ENCODE measurements at regions not wholly inside any gene's neighbourhood (a gene's known extent, or its start where the extent isn't known, plus 50 kb on each side); places are given as distances from the start of the nearest gene placed in this dataset.

DNA sequence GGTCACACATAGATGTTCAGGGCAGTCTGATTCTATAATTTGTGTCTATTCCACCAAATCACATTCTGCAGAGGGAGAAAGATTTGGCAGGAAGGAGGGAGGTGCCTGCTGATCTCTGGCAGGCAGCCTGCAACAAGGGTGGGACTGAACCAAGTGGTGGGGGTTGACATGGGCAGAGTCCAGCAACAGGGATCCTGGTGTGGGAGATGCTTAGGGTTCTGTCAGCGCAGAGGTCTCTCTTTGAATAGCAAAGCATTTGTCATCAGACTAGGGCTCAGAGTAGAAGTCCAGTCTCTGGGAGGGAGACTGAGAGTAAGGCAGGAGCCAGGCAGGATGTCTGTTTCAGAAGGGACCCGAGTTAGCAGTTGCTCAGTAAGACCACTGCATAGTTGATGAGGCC, 94.6 kb downstream of the UTP18 start (continued):
- TF ChIP-seq ZNF331 (CRISPR knock-in tag; IDR thresholded peaks at IDR 0.05; ENCODE audit: low read depth) (no peak), EZH2phosphoT487 (IDR thresholded peaks at IDR 0.05; ENCODE audit: unreplicated experiment) (no peak)

DNA sequence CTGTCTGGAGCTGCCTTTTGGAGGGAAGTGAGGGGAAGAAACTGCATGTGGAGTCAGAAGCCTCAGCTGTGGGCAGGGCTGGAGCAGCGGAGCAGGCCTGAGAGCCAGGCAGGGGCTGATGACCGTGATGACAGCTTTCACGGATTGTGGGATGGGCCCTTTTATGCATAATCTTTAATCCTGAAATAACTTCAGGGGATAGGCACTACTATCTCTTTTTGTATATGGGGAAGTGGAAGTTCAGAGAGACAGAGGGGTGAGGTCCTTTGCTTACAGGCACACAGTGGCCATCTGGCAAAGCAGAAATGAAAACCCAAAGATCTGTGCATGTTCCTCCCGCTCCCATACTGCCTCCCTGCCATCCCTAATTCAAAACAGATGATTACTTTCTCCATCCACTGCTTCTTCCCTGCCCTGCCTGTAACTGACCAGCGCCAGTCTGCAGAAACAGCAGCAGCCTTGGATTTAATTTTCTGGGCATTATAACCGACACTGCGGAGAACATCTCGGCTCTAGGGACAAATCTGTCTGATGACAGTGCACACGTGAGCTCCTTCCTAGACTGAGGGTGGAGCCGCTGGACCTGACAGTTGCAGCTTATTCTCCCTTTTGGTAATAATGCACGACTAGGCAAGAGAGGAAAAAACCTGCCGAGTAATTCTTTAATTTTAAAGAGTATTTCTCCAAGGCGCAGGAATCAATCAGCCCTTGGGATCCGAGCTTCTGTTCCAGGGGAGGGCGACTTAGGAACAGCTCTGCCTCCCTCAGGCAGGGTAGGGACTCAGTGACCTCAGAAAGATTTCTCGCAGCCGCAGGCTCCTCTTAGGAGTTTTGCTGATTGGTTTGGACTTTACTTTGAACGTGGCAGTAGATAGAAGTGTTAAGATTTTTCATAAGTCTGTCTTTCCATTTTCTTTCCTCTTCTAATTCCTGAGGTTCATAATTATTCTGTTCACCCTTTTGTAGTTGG, 95.4 kb downstream of the UTP18 start:
- ATAC-seq: peak; percentile 80
- peak overlapping the region; percentile 38; the same call in 1 of the 2 replicates for H2AFZ ChIP-seq
- Mint-ChIP-seq H3K4me3 (no peak overlapping the region), H3K27ac (no peak overlapping the region), H3K36me3 (ENCODE audit: low read depth) (no peaks in the 10 kb centered on the region), H3K4me1 (no peaks in the 10 kb centered on the region), H3K27me3 (ENCODE audit: insufficient read depth, low read depth, poor library complexity) (no peaks in the 10 kb centered on the region), H3K9me3 (no peaks in the 10 kb centered on the region)
- H3K9me2 ChIP-seq (ENCODE audit: insufficient read depth): peaks cover 4% of the 10 kb centered on the region
- H3F3A ChIP-seq (replicated peaks; ENCODE audit: low read depth): no peaks in the 10 kb centered on the region
- no peaks in the 10 kb centered on the region for H3K27me3 ChIP-seq (ENCODE audit: insufficient read depth)
- no peak overlapping the region for H3K4me2 ChIP-seq
- DNase-seq (ENCODE audit: low spot score): peak; percentile 49
- H3K4me3 ChIP-seq: no peak overlapping the region
- H3K79me2 ChIP-seq (replicated peaks; ENCODE audit: insufficient read depth): no peaks in the 10 kb centered on the region
- H3K4me1 ChIP-seq (ENCODE audit: insufficient read depth): no peaks in the 10 kb centered on the region; the same call in 1 of the 2 replicates
- no peak for TF ChIP-seq ZNF114 (CRISPR knock-in tag; IDR thresholded peaks at IDR 0.05)
- TF ChIP-seq, protein P1, sequence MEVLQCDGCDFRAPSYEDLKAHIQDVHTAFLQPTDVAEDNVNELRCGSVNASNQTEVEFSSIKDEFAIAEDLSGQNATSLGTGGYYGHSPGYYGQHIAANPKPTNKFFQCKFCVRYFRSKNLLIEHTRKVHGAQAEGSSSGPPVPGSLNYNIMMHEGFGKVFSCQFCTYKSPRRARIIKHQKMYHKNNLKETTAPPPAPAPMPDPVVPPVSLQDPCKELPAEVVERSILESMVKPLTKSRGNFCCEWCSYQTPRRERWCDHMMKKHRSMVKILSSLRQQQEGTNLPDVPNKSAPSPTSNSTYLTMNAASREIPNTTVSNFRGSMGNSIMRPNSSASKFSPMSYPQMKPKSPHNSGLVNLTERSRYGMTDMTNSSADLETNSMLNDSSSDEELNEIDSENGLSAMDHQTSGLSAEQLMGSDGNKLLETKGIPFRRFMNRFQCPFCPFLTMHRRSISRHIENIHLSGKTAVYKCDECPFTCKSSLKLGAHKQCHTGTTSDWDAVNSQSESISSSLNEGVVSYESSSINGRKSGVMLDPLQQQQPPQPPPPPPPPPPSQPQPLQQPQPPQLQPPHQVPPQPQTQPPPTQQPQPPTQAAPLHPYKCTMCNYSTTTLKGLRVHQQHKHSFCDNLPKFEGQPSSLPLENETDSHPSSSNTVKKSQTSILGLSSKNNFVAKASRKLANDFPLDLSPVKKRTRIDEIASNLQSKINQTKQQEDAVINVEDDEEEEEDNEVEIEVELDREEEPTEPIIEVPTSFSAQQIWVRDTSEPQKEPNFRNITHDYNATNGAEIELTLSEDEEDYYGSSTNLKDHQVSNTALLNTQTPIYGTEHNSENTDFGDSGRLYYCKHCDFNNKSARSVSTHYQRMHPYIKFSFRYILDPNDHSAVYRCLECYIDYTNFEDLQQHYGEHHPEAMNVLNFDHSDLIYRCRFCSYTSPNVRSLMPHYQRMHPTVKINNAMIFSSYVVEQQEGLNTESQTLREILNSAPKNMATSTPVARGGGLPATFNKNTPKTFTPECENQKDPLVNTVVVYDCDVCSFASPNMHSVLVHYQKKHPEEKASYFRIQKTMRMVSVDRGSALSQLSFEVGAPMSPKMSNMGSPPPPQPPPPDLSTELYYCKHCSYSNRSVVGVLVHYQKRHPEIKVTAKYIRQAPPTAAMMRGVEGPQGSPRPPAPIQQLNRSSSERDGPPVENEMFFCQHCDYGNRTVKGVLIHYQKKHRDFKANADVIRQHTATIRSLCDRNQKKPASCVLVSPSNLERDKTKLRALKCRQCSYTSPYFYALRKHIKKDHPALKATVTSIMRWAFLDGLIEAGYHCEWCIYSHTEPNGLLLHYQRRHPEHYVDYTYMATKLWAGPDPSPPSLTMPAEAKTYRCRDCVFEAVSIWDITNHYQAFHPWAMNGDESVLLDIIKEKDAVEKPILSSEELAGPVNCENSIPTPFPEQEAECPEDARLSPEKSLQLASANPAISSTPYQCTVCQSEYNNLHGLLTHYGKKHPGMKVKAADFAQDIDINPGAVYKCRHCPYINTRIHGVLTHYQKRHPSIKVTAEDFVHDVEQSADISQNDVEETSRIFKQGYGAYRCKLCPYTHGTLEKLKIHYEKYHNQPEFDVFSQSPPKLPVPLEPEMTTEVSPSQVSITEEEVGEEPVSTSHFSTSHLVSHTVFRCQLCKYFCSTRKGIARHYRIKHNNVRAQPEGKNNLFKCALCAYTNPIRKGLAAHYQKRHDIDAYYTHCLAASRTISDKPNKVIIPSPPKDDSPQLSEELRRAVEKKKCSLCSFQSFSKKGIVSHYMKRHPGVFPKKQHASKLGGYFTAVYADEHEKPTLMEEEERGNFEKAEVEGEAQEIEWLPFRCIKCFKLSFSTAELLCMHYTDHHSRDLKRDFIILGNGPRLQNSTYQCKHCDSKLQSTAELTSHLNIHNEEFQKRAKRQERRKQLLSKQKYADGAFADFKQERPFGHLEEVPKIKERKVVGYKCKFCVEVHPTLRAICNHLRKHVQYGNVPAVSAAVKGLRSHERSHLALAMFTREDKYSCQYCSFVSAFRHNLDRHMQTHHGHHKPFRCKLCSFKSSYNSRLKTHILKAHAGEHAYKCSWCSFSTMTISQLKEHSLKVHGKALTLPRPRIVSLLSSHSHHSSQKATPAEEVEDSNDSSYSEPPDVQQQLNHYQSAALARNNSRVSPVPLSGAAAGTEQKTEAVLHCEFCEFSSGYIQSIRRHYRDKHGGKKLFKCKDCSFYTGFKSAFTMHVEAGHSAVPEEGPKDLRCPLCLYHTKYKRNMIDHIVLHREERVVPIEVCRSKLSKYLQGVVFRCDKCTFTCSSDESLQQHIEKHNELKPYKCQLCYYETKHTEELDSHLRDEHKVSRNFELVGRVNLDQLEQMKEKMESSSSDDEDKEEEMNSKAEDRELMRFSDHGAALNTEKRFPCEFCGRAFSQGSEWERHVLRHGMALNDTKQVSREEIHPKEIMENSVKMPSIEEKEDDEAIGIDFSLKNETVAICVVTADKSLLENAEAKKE (CRISPR knock-in tag; IDR thresholded peaks at IDR 0.05): no peak
- TF ChIP-seq, protein P2, sequence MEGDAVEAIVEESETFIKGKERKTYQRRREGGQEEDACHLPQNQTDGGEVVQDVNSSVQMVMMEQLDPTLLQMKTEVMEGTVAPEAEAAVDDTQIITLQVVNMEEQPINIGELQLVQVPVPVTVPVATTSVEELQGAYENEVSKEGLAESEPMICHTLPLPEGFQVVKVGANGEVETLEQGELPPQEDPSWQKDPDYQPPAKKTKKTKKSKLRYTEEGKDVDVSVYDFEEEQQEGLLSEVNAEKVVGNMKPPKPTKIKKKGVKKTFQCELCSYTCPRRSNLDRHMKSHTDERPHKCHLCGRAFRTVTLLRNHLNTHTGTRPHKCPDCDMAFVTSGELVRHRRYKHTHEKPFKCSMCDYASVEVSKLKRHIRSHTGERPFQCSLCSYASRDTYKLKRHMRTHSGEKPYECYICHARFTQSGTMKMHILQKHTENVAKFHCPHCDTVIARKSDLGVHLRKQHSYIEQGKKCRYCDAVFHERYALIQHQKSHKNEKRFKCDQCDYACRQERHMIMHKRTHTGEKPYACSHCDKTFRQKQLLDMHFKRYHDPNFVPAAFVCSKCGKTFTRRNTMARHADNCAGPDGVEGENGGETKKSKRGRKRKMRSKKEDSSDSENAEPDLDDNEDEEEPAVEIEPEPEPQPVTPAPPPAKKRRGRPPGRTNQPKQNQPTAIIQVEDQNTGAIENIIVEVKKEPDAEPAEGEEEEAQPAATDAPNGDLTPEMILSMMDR (conservative IDR thresholded peaks at IDR 0.05; ENCODE audit: low read depth in 2 of 2): peak in 1 of 2 experiments; percentile 37; a peak in 2 of 4 replicates
- H3K27ac ChIP-seq (ENCODE audit: low read depth): no peak overlapping the region
- no peaks in the 10 kb centered on the region for H4K20me1 ChIP-seq (replicated peaks; ENCODE audit: insufficient read depth)
- no peaks in the 10 kb centered on the region for H3K36me3 ChIP-seq (ENCODE audit: insufficient read depth)
